H1 (cell line): ENCODE measurements at regions not wholly inside any gene's neighbourhood (a gene's known extent, or its start where the extent isn't known, plus 50 kb on each side); places are given as distances from the start of the nearest gene placed in this dataset.

Experiments
- CTCF ChIA-PET: fragments of 300-600 bp; sonication (Branson Sonifier 250); formaldehyde crosslinking; loops from one replicate; lab custom pipeline; 2021; ENCODE audit not compliant: partially characterized antibody; lab: Charles Lee
- POLR2A ChIA-PET: fragments of 300-600 bp; sonication (Branson Sonifier 250); formaldehyde crosslinking; loops from one replicate; lab custom pipeline; 2021; ENCODE audit warnings: inconsistent platforms; ENCODE audit not compliant: partially characterized antibody; lab: Charles Lee
- DNase-seq, 2 experiments: peaks; one replicate each; pipeline versions ENCODE4 v3.0.0 to v3.0.0-alpha.2; 2010 to 2022; ENCODE audit warnings: low spot score in 2 of 2, low read depth in 1 of 2, mixed read lengths in 1 of 2
- FAIRE-seq: peaks from 2 replicates; lab custom pipeline; 2011; peaks lifted over from hg19 to GRCh38; lab: Jason Lieb, UNC
- H2AFZ ChIP-seq: 2 replicates; pipeline ENCODE4 v1.8.1; 2012; ENCODE audit warnings: low read length, inconsistent platforms
- H2AK5ac ChIP-seq: 2 replicates; pipeline ENCODE4 v1.6.1; 2013; ENCODE audit warnings: low read depth, low read length
- H2BK120ac ChIP-seq: replicated peaks from 2 replicates; pipeline ENCODE3; 2013; ENCODE audit warnings: low read depth, low read length, inconsistent platforms
- H2BK12ac ChIP-seq: 2 replicates; pipeline ENCODE4 v1.6.1; 2013; ENCODE audit warnings: low read depth, low read length
- H2BK15ac ChIP-seq: 2 replicates; pipeline ENCODE4 v1.6.1; 2013; ENCODE audit warnings: low read length
- H2BK20ac ChIP-seq: 2 replicates; pipeline ENCODE4 v1.6.1; 2013; ENCODE audit warnings: low read length
- H2BK5ac ChIP-seq: 2 replicates; pipeline ENCODE4 v1.6.1; 2013; ENCODE audit warnings: low read depth, low read length
- H3K14ac ChIP-seq: 2 replicates; pipeline ENCODE4 v1.6.1; 2013; ENCODE audit warnings: inconsistent platforms; ENCODE audit not compliant: insufficient read length
- H3K18ac ChIP-seq: 2 replicates; pipeline ENCODE4 v1.6.1; 2013; ENCODE audit warnings: low read length; ENCODE audit errors: extremely low read depth
- H3K23ac ChIP-seq: 2 replicates; pipeline ENCODE4 v1.6.1; 2013; ENCODE audit warnings: inconsistent platforms; ENCODE audit not compliant: insufficient read length
- H3K23me2 ChIP-seq: 2 replicates; pipeline ENCODE4 v1.6.1; 2013; ENCODE audit warnings: low read depth, low read length
- H3K27ac ChIP-seq: 2 replicates; pipeline ENCODE4 v1.6.1; 2011; ENCODE audit warnings: low read depth, low read length, inconsistent platforms
- H3K27me3 ChIP-seq, 4 experiments: replicated peaks in 1 of 4; 1 replicate in 1 of 4; 2 replicates in 3 of 4; pipeline versions ENCODE4 v1.6.1 to v1.8.1; 2011 to 2013; ENCODE audit warnings: low read length in 3 of 4, mild to moderate bottlenecking in 3 of 4, inconsistent platforms in 2 of 4, mixed read lengths in 2 of 4, moderate library complexity in 1 of 4; ENCODE audit not compliant: control insufficient read depth in 3 of 4, insufficient read depth in 3 of 4; ENCODE audit errors: extremely low read depth in 1 of 4
- H3K36me3 ChIP-seq, 4 experiments: 2 replicates each; pipeline versions ENCODE4 v1.6.1 to v1.8.1; 2011 to 2013; ENCODE audit warnings: mild to moderate bottlenecking in 4 of 4, low read length in 3 of 4, moderate library complexity in 2 of 4, control low read depth in 1 of 4, inconsistent platforms in 1 of 4; ENCODE audit not compliant: insufficient read depth in 4 of 4, control insufficient read depth in 2 of 4
- H3K4ac ChIP-seq: replicated peaks from 2 replicates; pipeline ENCODE3; 2013; ENCODE audit warnings: low read length, low read depth, mixed read lengths, inconsistent platforms; ENCODE audit not compliant: insufficient read length
- H3K4me1 ChIP-seq, 4 experiments: replicated peaks in 1 of 4; 1 replicate in 1 of 4; 2 replicates in 3 of 4; pipeline versions ENCODE4 v1.6.1 to v1.8.1; 2011 to 2013; ENCODE audit warnings: low read length in 3 of 4, inconsistent platforms in 2 of 4, mixed read lengths in 1 of 4; ENCODE audit not compliant: insufficient read depth in 4 of 4, control insufficient read depth in 3 of 4
- H3K4me2 ChIP-seq, 2 experiments: 2 replicates each; pipeline versions ENCODE4 v1.6.1 to v1.8.1; 2011 to 2013; ENCODE audit warnings: low read depth in 2 of 2, low read length in 2 of 2, control low read depth in 1 of 2, inconsistent platforms in 1 of 2, mild to moderate bottlenecking in 1 of 2; ENCODE audit not compliant: insufficient read depth in 1 of 2
- H3K4me3 ChIP-seq, 4 experiments: fragments of 200-600, 300-600 bp in 1 of 4; sonication (generic), shearing (Covaris generic), sonication (Bioruptor Twin) in 1 of 4; 2 replicates each; pipeline versions ENCODE4 v1.5.1 to v1.8.1; 2011 to 2016; ENCODE audit warnings: low read length in 4 of 4, low read depth in 3 of 4, control low read depth in 2 of 4, inconsistent platforms in 2 of 4, mild to moderate bottlenecking in 2 of 4, mixed read lengths in 1 of 4, moderate library complexity in 1 of 4; ENCODE audit not compliant: insufficient read depth in 2 of 4; ENCODE audit errors: extremely low read depth in 1 of 4
- H3K56ac ChIP-seq: replicated peaks from 2 replicates; pipeline ENCODE3; 2013; ENCODE audit warnings: low read depth, mild to moderate bottlenecking, mixed read lengths, low read length, inconsistent platforms; ENCODE audit not compliant: insufficient read length
- H3K79me1 ChIP-seq: 2 replicates; pipeline ENCODE4 v1.6.1; 2013; ENCODE audit warnings: low read depth, low read length, control low read depth
- H3K79me2 ChIP-seq, 2 experiments: 2 replicates each; pipeline versions ENCODE4 v1.6.1 to v1.8.1; 2012 to 2013; ENCODE audit warnings: low read length in 2 of 2, mild to moderate bottlenecking in 2 of 2, inconsistent platforms in 1 of 2; ENCODE audit not compliant: insufficient read depth in 2 of 2, control insufficient read depth in 1 of 2
- H3K9ac ChIP-seq, 4 experiments: replicated peaks in 1 of 4; 1 replicate in 1 of 4; 2 replicates in 3 of 4; pipeline versions ENCODE4 v1.6.1 to v1.8.1; 2011 to 2013; ENCODE audit warnings: low read depth in 3 of 4, low read length in 3 of 4, control low read depth in 2 of 4, mild to moderate bottlenecking in 2 of 4, moderate library complexity in 2 of 4, inconsistent platforms in 1 of 4; ENCODE audit errors: extremely low read depth in 1 of 4
- H3K9me3 ChIP-seq, 2 experiments: 2 replicates each; pipeline versions ENCODE4 v1.6.1 to v1.8.1; 2012 to 2013; ENCODE audit warnings: mild to moderate bottlenecking in 2 of 2, moderate library complexity in 2 of 2, control low read depth in 1 of 2, inconsistent platforms in 1 of 2, low read depth in 1 of 2, low read length in 1 of 2, mixed read lengths in 1 of 2; ENCODE audit not compliant: insufficient read depth in 2 of 2
- H4K20me1 ChIP-seq, 2 experiments: replicated peaks in 1 of 2; 2 replicates each; pipeline versions ENCODE3 to v1.8.1; 2011 to 2013; ENCODE audit warnings: inconsistent platforms in 2 of 2, low read length in 2 of 2, mild to moderate bottlenecking in 1 of 2; ENCODE audit not compliant: insufficient read depth in 2 of 2, control insufficient read depth in 1 of 2
- H4K5ac ChIP-seq: 2 replicates; pipeline ENCODE4 v1.6.1; 2013; ENCODE audit warnings: low read length, low read depth, mixed read lengths, inconsistent platforms; ENCODE audit not compliant: insufficient read length
- H4K8ac ChIP-seq: 2 replicates; pipeline ENCODE4 v1.8.0; 2013; ENCODE audit warnings: mild to moderate bottlenecking, moderate library complexity, low read length, inconsistent platforms; ENCODE audit not compliant: insufficient read depth; ENCODE audit errors: extremely low read depth
- H4K91ac ChIP-seq: replicated peaks from 2 replicates; pipeline ENCODE3; 2013; ENCODE audit warnings: low read length, mixed read lengths, inconsistent platforms; ENCODE audit not compliant: insufficient read length
- CBX8 ChIP-seq: fragments of 300-800, 300-1000 bp; sonication (generic); IDR thresholded peaks from 2 replicates; pipeline ENCODE4 v1.7.1; 2016; ENCODE audit warnings: low read depth, low read length, borderline replicate concordance
- CHD2 ChIP-seq: IDR thresholded peaks from 2 replicates; pipeline ENCODE4 v1.6.1; 2012; ENCODE audit warnings: low read length, improper control_type of control experiment
- CREB1 ChIP-seq: IDR thresholded peaks from 2 replicates; pipeline ENCODE4 v1.6.1; 2012; ENCODE audit warnings: inconsistent platforms
- GTF2F1 ChIP-seq: IDR thresholded peaks from 2 replicates; pipeline ENCODE4 v1.6.1; 2012; ENCODE audit warnings: low read depth, low read length, improper control_type of control experiment, borderline replicate concordance
- HDAC6 ChIP-seq: IDR thresholded peaks from one replicate; pipeline ENCODE4 v1.7.1; 2012; ENCODE audit warnings: low read depth, mild to moderate bottlenecking, inconsistent platforms, low read length, moderate library complexity
- KDM4A ChIP-seq: IDR thresholded peaks from one replicate; pipeline ENCODE4 v1.7.1; 2012; ENCODE audit warnings: low read depth, mild to moderate bottlenecking, moderate library complexity, low read length, inconsistent platforms; ENCODE audit not compliant: severe bottlenecking
- NANOG ChIP-seq: IDR thresholded peaks from 2 replicates; pipeline ENCODE4 v1.6.1; 2011; ENCODE audit warnings: low read length, low read depth, mild to moderate bottlenecking, inconsistent platforms; ENCODE audit not compliant: insufficient read depth, poor library complexity, severe bottlenecking
- NRF1 ChIP-seq: IDR thresholded peaks from 2 replicates; pipeline ENCODE4 v1.6.1; 2011; ENCODE audit warnings: mild to moderate bottlenecking, low read depth, low read length, improper control_type of control experiment
- POU5F1 ChIP-seq: IDR thresholded peaks from 2 replicates; pipeline ENCODE4 v1.6.1; 2011; ENCODE audit warnings: low read depth, mild to moderate bottlenecking, low read length, moderate library complexity
- SIRT6 ChIP-seq: IDR thresholded peaks from one replicate; pipeline ENCODE4 v1.7.1; 2012; ENCODE audit warnings: low read length, inconsistent platforms
- SP1 ChIP-seq: IDR thresholded peaks from 2 replicates; pipeline ENCODE4 v1.6.1; 2011; ENCODE audit warnings: low read depth, low read length
- SRF ChIP-seq: IDR thresholded peaks from 2 replicates; pipeline ENCODE4 v1.6.1; 2011; ENCODE audit warnings: mild to moderate bottlenecking, low read depth, low read length, moderate library complexity
- TAF7 ChIP-seq: optimal IDR thresholded peaks from 2 replicates; pipeline ENCODE3; 2011; ENCODE audit warnings: low read depth, mild to moderate bottlenecking, inconsistent platforms, low read length, moderate library complexity, borderline replicate concordance
- TBP ChIP-seq: IDR thresholded peaks from 2 replicates; pipeline ENCODE4 v1.6.1; 2011; ENCODE audit warnings: low read depth, low read length, improper control_type of control experiment
- TCF12 ChIP-seq: IDR thresholded peaks from 2 replicates; pipeline ENCODE4 v1.6.1; 2011; ENCODE audit warnings: low read depth, mild to moderate bottlenecking, low read length
- WGBS, 2 experiments: shearing (Covaris generic) in 1 of 2; methylation state at CpG; one replicate each; pipeline versions ENCODE4 v1.1.6 to v1.1.7; 2013 to 2015; ENCODE audit warnings: low lambda C conversion rate in 2 of 2, mixed read lengths in 2 of 2, inconsistent platforms in 1 of 2, low coverage in 1 of 2, missing lambda C conversion rate in 1 of 2; ENCODE audit not compliant: insufficient replicate concordance in 2 of 2, insufficient coverage in 1 of 2, insufficient read length in 1 of 2; ENCODE audit errors: extremely low coverage in 1 of 2, missing lambda C conversion rate in 1 of 2; 5-methylcytosine and 5-hydroxymethylcytosine counted together

- Histone ChIP-seq H2BK5ac (no peak overlapping the region), H3K23ac (no peak overlapping the region), H4K20me1 (no peaks in the 10 kb centered on the region), H3K27me3 (no peaks in the 10 kb centered on the region), H2BK12ac (no peak overlapping the region), H3K9ac (no peak overlapping the region), H2AFZ (no peak overlapping the region), H4K5ac (no peak overlapping the region), H2BK15ac (no peak overlapping the region), H2BK120ac (no peak overlapping the region), H4K8ac (no peak overlapping the region), H4K91ac (no peak overlapping the region), H3K36me3 (no peaks in the 10 kb centered on the region), H2BK20ac (no peak overlapping the region), H3K56ac (no peak overlapping the region), H3K4me1 (no peaks in the 10 kb centered on the region), H3K79me2 (no peaks in the 10 kb centered on the region), H3K4me2 (no peak overlapping the region), H3K4me3 (no peak overlapping the region), H2AK5ac (no peak overlapping the region), H3K9me3 (no peaks in the 10 kb centered on the region), H3K23me2 (no peaks in the 10 kb centered on the region), H3K18ac (no peak overlapping the region), H3K27ac (no peak overlapping the region)
- 96% methylated on average over 5 of the region's 6 CpGs; no CpG with 5 or more reads in 1 of the 2 experiments for WGBS, 2 experiments
- CTCF ChIA-PET, result interaction anchor here (0.8 to 2.2 kb wide), 2 partner anchors 8 to 17 kb away, joined by 3 to 5 read pairs; no protein-coding TSS in a partner anchor
- FAIRE-seq (no peak), DNase-seq (no peak)
- TF ChIP-seq CBX8 (no peak), NRF1 (no peak), SP1 (no peak), TBP (no peak), CREB1 (no peak), CHD2 (no peak), POU5F1 (no peak), GTF2F1 (no peak), SIRT6 (no peak), SRF (no peak), KDM4A (no peak), TCF12 (no peak), NANOG (no peak), TAF7 (no peak), HDAC6 (no peak)
- TF ChIP-seq, all 59 proteins: peak for 0
- no peak overlapping the region for H3K4ac ChIP-seq
- POLR2A ChIA-PET, result no interaction called here
- no peaks in the 10 kb centered on the region for H3K79me1 ChIP-seq
- no peak overlapping the region for H3K14ac ChIP-seq
Observed at GRCh38 chrX:11890836-11891514, 132.9 kb downstream of the MSL3 start.
